HG03025 (cell line): ENCODE measurements at regions not wholly inside any gene's neighbourhood (a gene's known extent, or its start where the extent isn't known, plus 50 kb on each side); places are given as distances from the start of the nearest gene placed in this dataset.

Experiments
- ATAC-seq: cut with Tn5 transposase; IDR thresholded peaks from one replicate; pipeline ENCODE4 v1.9.1; 2021; ENCODE audit warnings: mild to moderate bottlenecking, moderate library complexity; ENCODE audit not compliant: unreplicated experiment, low FRiP score

DNA sequence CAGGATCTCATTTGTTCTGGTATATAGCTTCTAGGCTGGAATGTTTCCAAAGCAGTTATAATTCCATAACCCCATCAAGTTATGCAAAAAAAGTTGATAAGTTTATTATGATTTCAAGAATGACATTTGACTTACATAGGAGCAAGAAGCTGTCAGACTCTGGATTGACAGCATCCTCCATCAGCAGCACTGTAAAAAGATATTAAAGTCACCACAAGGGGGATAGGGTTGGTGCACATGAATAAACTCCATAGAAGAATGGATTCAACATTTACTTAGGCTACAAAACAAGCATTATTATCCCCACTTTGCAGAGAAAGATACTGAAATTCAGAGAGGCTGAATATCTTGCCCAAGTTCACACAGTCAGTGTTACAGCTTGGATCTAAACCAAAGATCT, 208.9 kb upstream of the SLC30A5 start:
- ATAC-seq, result no peak

DNA sequence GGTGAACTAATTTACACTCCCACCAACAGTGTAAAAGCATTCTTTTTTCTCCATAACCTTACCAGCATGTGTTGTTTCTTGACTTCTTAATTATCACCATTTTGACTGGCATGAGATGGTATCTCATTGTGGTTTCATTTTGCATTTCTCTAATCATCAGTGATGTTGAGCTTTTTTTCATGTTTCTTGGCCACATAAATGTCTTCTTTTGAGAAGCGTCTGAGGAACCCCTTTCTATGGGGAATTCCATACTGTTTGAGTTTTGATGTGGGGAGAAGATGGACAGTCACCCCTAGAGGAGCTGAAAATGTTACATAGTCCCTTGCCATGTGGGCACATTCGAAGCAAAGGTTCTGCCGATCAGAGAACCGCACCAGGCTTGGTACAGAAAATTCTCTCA, 207.0 kb upstream of the SLC30A5 start:
- no peak for ATAC-seq

DNA sequence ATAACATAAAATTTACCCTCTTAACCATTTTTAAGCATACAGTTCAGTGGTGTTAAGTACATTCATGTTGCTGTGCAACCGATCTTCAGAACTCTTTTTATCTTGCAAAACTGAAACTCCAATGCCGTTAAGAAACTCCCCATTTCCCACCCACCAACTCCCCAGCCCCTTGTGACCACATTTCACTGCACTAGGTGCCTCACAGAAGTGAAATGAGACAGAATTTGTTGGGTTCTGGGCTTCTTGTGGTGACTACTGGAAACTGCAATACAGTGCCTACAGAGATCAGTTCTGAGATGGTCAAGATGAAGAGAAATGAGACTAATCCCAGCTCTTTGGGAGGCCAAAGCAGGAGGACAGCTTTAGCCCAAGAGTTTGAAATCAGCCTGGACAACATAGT, 202.1 kb upstream of the SLC30A5 start:
- ATAC-seq, result peak; percentile 92

DNA sequence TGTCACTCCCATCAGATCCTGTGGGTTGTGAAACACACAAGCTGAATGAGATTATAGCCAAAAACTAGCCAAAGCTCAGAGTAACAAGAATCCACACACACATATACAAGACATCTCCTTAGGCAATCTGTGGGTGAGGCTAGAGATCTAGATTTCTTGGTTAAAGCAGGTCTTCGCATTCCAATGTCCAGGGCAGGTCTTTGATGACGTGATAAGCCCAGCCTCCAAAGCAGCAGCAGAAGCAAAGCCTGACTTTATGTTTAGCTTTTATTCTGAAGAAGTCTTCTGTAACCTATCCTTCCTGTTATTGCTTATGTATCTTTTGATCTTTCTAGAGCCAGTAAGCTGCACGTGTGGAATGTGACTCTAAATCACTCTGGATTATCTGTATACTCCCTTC, 199.1 kb upstream of the SLC30A5 start:
- ATAC-seq, result no peak

DNA sequence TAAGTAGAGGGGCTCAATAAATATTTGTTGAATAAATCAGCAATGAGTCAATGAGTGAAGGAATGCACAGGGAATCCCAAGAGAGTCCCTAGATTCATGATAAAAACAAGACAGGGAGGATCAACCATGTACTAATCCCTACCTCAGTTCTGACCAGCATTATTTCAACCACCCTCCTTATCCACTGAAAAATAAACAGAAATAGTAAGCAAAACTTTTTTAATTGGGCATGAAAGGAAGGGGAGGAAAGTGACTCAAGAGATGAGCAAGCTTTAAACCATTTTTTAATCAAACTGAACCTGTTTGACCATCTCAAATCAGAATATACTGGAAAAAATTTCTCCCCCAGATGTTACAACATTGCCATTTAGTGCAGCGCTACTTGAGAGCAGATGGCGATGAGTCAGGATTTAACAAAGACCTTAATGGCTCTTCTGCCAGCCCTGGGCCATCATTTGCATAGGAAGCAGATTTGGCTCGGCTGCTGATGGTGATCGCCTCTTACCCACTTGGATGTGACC, 194.8 kb upstream of the SLC30A5 start:
- no peak for ATAC-seq

DNA sequence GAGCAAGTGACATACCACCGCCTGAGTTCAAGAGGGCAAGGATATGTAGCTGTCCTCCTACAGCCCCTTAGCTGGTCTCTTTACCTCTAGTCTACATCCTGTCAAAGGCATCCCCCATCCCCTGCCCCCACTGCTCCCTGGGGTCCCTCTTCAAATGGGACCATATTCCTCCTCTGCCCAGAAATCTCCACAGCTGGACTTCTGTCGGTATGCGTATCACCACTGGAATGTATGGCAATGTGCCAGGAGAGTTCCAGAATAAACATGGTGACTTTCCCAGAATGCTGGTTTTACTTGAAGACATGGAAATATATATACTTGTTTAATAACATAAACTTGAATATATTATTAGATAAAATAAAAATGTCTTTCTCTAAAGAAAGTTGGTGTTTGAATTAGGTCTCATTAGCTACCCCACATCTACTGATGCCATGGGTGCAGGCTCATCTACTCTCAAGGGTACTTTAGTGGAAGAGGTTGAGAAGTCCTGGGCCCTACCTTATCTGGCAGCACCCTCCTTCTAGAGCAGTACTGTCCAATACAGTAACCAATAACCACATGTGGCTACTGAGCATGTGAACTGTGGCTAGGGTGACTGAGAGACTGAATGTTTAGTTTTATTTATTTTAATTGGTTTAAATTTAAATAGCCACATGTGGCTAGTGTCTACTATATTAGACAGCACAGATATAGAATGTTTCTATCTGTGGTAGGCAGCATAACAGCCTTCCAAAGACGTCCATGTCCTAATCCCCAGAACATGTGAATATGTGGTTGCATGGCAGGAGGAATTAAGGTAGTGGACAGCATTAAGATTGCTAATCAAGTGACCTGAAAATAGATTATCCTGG, 181.7 kb upstream of the SLC30A5 start:
- no peak for ATAC-seq

DNA sequence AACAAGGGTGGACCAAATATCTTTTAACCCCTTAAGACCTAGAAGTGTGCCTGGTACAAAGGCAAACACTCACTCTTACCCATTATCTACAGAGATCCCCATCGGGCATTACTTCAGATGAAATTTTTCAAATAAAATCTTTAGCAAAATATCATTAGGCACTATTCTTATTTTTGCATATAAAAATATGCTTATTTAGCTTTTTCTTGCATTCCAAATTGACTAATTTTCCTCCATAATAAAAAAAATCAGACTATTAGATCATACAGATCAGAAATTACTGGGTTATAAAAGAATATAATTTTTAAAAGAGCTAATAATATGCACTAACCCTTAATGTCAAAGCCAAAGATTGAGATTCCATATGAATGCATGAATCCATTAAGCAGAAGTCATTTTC, 178.7 kb upstream of the SLC30A5 start:
- ATAC-seq, result no peak

DNA sequence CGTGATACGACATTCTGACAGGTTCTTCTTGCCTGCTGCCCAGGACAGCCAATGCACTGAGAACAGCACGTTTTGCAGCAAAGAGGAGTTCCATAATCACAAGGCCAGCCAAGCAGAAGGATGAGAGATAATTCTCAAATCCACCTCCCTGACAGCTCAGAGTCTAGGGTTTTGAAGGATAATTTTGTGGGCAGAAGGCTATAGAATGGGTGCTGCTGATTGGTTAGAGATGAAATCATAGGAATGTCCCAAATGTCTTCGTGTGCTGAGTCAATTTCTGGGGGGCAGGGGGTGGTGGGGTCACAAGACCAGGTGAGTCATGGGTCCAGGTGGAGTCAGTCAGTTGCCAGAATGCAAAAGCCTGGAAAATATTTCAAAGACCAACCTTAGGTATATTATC, 175.5 kb upstream of the SLC30A5 start:
- no peak for ATAC-seq

DNA sequence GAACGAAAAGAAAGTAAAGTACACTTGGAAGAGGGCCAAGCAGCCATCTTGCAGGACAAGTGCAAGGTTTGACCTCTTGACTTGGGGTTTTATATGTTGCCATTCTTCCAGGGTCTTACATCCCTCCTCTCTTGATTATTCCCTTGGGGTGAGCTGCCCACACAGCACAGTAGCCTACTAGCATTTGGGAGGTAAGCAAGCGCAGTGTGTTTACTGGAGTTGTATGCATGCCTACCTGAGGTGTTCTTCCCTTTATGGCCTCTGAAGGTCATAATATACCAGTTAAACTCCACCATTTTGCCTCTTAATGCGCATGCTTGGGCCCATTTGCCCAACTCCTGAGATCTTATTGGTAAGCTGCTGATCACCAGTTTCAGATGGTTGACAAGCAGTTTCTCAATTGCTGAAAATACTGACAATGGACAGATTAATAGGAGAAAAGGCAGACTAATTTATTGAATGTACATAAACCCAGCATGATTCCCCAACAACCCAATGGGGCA, 173.8 kb upstream of the SLC30A5 start:
- ATAC-seq, result no peak

DNA sequence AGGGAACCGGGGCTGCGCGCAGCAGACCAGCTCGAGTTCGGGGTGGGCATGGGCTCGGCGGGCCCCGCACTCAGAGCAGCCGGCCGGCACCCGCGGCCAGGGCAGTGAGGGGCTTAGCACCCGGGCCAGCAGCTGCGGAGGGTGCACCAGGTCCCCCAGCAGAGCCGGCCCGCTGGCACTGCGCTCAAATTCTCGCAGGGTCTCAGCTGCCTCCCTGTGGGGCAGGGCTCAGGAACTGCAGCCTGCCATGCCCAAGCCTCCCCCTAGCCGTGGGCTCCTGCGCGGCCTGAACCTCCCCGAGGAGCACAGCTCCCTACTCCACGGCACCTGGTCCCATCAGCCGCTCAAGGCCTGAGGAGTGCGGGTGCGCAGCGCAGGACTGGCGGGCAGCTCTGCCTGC, 172.9 kb upstream of the SLC30A5 start:
- no peak for ATAC-seq

DNA sequence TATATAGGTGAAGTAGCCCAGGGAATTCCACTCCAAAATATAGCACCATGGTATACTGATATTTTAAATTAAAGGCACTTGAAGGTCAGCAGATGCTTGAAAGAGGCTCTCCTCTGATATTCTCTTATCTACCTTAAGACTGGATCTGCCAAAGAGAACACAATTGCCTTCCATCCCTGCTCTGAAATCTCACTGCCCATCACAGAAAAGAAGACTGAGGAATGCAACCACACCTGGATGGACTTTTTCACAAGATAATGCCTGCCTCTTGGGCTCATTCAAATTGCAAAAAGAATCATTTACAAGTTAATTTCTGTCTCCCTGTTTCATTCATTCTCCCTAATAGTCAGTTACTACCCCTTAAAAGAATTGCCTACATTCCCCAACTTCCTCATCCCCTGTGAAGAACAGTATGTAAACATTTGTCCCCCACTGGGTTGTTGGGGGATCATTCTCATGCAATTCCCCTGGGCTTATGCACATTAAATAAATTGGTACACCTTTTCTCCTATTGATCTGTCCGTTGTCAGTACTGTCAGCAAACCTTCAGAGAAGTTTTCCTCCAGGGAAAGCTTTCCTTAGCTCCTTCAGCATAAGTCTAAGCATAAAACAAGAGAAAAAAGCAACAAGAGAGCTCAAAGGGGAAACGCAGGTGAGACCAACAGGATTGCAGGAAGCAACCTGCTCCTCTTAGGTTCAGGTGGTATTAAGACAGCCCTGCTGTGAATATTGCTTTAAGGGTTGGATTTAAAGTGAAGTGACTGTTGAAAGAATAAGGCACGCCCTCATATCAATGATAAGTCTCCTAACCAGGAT, 171.4 kb upstream of the SLC30A5 start:
- no peak for ATAC-seq

DNA sequence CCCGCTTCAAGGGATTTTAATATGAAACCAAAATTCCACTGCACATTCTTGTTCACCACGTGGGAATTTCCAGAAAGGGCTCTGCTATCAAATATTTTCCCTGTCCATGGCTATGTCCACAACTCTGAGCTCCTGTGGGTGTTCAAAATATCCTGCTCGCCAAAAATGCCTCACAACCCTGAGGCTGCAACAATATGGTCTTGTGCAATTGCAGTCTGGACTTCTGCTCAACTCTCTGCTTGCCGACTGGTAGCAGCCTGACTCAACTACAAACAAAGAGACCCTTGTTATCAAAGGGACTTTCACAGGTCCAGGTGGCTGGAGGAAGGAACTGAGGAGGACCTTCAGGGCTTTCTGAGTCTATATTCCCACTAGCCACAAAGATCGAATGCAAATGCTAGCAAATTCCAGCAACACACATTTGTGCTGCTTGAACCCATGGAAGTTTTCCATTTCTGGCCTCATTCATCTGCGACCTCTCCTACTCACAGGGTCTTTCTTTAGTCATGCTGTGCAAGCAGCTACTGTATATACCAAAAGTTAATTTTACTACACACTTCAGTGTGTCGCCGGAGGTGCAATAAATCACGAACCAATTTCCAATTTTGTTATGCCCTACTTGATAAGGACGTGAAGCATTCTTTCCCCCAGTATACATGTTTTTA, 169.2 kb upstream of the SLC30A5 start:
- ATAC-seq, result no peak

DNA sequence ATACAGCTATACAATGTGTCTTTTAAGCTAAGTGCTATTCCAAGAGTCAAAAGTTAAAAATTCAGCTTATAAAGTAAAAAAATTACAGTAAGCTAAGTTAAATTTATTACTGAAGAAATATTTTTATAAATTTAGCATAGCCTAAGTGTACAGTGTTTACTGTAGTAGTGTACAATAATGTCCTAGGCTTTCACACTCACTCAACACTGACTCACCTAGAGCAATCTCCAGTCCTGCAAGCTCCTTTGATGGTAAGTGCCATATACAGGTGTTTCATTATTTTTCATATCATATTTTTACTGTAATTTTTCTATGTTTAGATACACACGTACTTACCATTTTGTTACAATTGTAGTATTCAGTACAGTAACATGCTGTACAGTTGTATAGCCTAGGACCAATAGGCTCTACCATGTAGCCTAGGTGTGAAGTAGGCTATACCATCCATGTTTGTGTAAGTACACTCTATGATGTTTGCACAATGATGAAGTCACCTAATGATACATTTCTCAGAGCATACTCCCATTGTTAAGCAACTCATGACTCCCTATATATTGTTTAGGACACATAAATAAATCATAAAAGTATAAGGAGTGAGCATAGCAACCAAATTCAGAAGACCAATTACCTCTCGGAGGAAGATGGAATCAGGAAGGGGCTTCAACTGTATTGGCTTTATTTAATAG, 165.1 kb upstream of the SLC30A5 start:
- no peak for ATAC-seq

DNA sequence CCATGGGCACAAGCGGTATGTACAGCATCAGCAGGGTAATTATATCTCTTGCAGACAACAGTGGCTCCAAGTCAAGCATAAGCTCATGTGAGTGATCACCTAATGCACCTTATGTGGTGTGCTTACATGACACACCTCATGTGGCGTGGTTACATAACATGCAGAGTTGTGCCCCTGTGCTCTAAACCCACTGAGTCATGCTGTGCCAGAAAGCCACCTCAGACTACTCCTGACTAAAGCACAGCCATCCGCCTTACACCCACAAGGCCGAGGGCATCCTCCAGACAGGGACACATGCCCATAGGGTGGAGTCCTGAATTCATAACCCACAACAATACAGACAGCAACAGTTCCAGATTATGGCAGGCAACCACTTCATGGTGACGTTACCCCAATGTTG, 163.7 kb upstream of the SLC30A5 start:
- no peak for ATAC-seq

DNA sequence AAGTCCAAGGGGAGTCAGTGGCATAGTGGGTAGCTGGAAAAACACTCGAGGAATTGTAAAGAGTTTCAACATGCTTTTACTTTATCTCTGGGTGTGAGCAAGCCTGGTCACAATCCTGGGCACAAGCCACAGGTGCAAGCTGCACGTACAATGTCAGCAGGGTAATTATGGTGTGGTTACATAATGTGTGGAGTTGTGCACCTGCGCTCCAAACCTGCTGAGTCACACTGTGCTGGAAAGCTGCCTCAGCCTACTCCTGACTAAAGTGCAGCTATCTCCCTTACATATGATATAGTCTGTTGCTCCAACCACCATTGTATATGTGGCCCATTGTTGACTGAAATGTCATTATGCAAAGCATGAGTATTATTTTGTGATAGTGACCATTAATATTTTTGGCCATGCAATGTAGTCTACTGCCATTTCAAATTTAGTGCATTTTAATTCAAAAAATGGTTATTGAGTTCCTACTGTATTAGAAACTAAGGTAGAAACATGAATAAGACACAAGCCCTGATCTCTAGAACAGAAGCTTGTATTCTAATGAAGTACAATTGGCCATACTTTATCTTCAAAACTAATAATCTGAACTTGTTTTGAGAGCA, 160.9 kb upstream of the SLC30A5 start:
- ATAC-seq, result no peak

DNA sequence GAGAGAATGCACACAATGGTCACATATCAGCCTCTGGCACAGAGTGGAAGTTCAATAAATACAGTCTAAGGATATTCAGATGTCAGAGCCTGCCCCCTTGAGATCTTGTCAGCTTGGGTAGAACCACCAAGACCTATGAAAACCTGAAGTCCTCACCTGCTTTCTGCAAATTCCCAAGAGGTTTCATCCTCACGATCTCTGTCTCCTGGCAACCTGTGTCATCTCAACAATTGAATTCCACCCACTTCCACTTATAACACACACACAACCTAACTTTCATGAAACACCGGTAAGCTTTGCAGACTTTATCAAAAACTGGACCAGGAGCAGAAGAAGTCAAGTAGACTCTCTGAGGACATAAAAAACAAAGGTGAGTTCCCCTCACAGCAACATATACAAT, 151.6 kb upstream of the SLC30A5 start:
- ATAC-seq, result no peak

DNA sequence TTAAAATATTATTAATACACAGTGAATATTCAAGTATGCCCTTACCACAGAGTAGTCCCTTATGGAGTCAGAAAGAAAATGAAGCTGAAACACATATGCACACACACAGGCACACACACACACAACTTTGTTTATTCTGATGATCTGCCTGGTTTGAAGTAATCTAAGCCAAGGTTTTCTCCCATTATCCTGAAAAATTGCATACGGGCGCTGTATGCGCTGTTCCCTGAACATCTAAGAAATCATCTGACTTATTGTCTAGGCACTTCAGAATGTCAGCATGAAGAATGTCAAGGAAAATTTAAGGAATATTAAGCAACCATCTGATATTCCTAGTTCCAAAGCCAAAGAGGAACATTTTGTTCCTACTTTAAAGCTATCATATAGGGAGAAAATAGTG, 147.1 kb upstream of the SLC30A5 start:
- ATAC-seq, result no peak

DNA sequence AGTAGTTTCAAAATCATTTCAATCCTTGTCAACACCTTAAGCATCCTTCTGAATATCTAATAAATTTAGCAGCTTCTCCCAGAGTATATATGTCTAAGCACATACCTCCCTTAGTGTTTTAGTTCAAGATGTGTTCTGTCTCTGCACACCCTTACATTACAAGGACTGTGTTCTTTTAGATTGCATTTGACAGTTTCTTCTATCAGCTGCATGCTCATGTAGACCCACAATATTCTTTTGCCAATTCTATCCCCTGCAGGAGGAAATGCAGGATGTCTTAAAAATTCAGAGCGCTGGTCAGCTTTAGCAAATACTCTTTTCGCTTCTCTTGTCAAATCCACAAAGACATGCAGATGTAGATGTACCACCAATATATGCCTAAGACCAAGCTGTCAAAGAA, 145.8 kb upstream of the SLC30A5 start:
- ATAC-seq, result no peak

DNA sequence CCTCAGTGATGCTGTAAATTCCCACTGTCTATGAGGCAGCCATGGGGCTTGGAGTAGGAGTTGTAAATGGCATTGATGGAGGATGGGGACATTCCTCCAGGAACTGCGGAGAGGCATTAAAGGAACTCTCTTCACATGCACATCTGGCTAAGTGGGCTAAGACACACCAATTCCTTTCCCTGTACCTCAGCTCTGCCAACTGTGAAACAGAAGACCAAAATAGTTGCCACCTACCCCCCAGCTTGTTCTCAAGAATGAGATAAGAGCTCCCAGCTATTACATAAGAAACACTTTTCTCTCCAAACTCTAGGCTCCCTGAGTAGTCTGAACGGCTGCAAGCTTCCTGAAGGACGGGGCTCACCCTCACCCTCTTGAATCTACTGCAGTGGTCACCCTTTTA, 144.6 kb upstream of the SLC30A5 start:
- no peak for ATAC-seq

DNA sequence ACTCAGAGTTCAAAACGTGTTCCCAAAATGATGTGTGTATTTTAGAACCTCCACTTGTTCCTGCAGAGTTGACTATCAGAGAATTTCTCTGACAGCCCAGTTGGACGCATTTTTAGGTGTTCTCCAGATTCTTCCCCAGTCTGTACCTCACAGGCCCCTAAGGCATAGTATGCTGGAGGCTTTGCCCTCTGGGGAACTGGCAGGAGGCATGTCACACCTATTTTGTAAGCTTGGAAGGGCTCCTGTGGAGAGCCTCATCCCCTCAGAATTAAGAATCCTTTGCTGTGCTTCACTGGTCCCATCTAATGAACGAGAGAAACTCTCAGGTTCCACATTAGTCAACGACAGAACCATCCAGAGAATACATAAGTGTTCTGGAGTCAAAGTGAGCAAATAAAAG, 144.1 kb upstream of the SLC30A5 start:
- ATAC-seq, result no peak
